ENCODE measurements at regions not wholly inside any gene's neighbourhood (a gene's known extent, or its start where the extent isn't known, plus 50 kb on each side); places are given as distances from the start of the nearest gene placed in this dataset.

DNA sequence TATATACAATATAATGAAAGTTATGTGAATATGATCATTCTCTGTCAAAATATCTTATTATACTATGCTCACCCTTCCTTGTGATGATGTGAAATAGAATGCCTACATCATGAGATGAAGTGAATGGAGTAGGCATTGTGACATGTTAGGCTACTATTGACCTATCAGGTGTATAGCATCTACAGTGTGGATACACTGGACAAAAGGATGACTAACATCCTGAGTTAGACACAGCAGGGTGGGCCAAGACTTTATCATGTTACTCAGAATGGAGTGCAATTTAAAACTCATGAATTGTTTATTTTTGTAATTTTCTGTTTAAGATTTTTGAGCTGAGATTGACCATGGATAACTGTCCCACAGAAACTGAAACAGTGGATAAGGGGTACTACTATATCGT, 53.4 kb upstream of the NAV3 start:
- H3K4me3 ChIP-seq (ENCODE audit: low read depth, low read length) = no peak overlapping the region

DNA sequence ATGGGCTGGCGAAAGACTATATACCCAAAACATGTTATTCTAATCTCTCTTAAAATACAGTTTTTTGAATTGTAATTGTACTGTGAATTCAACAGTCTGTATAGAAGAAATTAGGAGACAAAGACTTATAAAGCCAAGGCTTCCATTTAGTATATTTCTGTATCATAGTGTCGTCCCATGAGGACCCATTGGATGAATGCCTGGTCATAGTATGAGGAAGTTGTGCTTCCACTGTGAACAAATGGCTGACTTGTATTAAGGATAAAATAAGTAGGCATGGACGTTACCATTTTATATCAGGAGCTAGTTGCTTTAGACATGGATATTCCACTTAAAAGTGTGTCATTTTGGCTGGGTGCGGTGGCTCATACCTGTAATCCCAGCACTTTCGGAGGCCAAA, 55.9 kb upstream of the NAV3 start:
- no peak overlapping the region for H3K4me3 ChIP-seq (ENCODE audit: low read depth, low read length)

DNA sequence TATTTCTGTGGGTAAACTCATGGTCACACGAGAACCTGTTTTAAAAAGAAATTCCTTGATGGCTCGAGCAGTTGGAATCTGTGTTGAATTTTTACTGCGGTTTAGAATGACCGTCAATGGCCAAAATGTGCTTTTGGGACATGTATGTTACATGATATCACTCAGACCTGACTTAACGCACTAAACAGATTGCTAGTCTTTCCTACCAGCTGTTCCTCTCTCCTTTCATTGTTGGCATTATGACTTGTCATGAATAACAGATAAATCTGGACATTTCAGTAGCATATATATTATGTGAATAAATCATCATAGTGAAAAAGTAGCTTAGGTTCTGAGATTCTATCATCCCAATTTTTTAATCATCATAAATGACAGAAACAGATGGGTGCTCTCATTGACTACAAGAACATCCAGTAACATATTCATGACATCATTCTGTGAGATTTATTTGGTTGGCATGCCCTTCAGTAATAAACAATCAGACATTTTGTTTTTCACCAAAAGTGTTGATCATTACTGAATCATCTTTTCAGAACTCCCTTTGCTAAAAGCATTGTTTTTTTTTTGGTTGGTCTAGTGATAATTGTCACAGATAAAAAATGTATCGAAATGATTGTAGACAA, 57.9 kb upstream of the NAV3 start:
- no peak overlapping the region for H3K4me3 ChIP-seq (ENCODE audit: low read depth, low read length)

DNA sequence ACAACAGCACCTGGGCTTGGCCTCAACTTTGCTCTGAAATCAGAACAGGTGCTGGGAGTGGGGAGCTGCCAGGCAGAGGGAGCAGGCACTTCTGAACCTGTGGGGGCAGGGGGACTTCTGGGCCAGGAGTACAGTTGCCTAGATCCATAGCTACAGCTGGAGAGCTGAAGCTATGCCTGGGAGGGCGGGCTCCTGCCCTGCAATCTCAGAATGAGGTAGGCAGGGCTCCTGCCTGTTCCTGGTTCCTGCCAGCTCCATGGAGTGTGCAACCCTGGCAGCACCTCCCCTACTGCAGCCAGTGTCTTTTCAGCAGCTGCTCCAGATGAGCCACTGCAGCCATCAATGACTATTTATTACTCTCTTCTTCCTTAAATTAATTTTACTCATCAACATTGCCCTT, 62.1 kb upstream of the NAV3 start:
- H3K4me3 ChIP-seq (ENCODE audit: low read depth, low read length) = no peak overlapping the region

DNA sequence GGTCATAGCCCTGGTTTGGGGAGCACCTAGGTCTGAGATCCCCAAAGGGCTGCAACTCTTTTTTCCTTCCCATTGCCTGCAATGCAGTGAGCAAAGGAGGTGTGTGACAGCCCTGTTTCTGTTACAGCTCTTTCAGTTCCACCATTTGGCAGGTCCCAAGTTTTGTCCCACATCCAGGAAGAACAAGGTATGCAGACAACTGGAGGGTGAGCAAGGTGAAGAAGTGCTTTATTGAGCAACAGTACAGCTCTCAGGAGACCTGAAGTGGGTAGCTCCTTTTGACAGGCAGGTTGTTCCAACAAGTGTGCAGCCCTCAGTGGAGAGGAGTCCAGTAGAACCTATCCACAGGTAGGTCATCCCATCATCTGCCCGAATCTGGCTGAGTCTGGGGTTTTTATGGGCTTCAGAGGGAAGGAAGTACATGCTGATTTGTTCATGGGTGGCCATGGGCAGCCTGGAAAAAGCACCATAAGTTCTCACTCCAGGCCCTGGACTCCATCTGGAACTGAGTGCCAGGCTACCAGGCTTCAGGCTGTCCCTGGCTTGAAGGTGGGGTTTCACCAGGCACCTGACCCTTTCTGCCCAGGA, 62.8 kb upstream of the NAV3 start:
- H3K4me3 ChIP-seq (ENCODE audit: low read depth, low read length) = no peak overlapping the region

DNA sequence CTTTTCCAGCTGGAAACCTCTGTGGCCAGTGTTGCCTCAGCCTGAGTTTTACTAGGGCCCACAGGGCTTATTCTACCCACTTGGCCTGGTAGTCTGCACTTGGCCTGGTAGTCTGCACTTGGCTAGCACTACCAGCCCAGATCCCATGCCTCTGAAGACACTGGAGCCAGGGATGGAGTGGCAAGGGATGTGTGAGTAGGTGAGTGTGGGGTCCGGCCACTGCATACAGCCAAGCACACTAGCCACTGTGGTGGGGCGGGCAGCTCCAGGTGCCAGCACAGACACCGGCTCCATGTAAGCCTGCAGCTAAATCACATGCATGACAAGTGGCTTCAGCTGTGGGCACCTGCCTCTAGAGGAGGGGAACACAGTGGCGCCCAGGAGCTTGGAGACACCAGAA, 63.4 kb upstream of the NAV3 start:
- H3K4me3 ChIP-seq (ENCODE audit: low read depth, low read length) = no peak overlapping the region

DNA sequence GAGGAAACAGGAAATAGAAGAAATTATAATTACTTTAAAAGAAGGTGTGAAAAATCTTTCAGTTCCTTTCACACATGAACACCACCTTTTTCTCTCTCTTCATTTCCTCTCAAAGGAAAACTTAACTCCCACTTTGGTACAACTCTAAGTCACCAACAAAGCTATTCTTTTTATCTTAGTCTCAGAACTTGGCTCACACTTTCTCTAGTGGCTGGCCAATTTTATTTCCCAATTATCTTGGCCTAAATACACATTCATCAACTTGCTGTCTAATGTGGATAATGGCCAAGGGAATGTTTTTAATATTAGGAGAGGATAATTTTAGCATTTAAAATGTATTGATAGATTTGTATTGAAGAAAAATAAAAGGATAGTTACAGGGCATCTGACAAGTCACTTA, 64.5 kb upstream of the NAV3 start:
- H3K4me3 ChIP-seq (ENCODE audit: low read depth, low read length) = no peak overlapping the region

DNA sequence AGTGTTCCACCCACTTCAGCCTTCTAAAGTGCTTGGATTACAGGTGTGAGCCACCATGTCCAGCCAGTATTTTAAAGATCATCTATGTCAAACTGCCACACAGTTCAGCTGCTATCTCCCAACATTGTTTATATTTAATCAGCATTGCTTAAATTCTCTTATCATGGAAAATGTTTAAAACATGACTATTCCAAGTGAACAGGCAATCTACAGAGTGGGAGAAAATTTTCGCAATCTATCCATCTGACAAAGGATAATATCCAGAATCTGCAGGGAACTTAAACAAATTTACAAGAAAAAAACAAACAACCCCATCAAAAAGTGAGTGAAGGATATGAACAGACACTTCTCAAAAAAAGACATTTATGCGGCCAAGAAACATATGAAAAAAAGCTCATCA, 69.4 kb upstream of the NAV3 start:
- no peak overlapping the region for H3K4me3 ChIP-seq (ENCODE audit: low read depth, low read length)

DNA sequence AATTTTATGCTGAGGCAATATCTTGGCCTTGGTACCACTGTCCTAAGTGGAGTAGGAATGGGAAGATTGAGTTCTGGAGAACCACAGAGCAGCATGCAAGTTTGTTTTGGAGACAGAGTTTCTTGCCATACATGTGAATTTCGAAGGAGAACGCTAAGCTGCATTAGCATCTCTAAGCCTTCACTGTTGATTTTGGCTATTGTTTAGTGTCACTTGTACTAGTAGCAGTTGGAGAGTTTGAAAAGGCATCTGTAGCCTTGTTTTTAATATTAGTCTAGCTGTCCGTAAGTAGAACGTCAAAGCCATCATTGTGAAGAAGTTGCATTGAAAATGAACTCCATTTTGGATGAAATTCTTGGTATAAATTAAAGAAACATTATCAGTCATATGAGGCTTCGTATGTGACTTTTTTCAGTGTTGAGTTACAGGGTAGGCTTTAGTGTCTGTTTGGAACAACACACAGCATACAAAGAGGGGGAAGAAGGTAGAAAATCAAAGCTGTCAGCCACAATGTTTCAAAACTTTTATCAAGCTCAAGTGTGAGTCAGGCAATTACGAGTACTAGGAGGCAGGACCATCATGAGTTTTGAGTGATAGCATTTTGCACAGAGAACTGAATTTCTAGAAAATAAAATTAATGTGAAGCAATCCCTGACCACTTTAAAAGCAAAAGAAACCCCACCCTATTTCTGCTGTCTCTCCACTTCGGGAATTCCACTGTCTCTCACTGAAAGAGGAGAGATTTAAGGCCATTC, 70.2 kb upstream of the NAV3 start:
- H3K4me3 ChIP-seq (ENCODE audit: low read depth, low read length) = no peak overlapping the region

DNA sequence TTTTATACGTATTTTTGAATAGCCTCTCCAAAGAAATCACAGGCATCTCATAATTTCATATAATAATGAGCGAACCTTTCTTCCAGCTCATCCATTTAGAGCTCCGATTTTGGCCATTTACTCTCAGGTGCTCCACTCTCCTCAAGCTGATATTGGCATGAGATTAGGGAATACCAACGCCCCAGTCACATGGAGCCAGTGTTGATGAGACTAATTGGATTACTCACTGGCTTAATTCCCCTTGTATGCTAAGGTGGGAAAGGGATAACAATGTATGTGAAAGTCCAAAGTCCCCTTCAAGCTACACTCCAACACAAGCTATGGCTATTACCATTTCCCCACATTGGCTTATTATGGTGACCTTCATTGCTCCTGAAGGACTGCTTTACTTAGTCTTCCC, 76.6 kb upstream of the NAV3 start:
- H3K4me3 ChIP-seq (ENCODE audit: low read depth, low read length) = no peak overlapping the region

DNA sequence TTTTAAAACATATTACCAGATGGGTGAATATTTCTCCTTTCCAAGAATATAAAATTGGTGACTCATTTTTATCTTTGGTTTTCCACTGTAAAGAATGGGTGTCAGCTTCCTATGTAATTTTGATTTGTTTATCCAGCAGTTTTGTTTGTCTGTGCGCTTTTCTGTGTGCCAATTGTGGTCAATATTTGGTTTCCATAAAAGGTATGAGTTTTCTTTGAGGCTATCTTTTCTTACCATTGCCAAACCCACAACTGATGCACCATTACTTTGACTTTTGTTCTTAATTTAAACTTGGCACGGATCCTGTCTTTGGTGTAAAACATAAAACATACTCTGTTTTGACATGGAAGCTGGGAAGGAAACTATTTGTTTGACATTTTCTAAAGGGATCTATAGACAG, 78.8 kb upstream of the NAV3 start:
- no peak overlapping the region for H3K4me3 ChIP-seq (ENCODE audit: low read depth, low read length)

DNA sequence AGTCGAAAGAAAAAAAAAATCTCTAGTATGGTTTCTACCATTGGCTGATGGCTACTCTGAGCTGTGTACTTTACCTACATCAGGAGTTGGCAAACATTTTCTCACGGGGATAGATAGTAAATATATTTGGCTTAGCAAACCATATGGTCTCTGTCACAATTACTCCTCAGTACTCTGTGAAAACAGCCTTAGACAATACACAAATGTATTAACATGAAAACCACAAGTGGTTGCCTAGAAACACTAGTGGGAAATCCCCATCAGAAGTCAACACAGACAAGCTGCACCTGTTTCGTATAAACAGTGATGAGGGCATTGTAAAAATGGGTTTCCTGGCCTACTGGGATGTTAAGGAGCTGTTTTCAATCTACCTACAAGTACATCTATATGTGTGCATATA, 84.6 kb upstream of the NAV3 start:
- H3K4me3 ChIP-seq (ENCODE audit: low read depth, low read length) = no peak overlapping the region

DNA sequence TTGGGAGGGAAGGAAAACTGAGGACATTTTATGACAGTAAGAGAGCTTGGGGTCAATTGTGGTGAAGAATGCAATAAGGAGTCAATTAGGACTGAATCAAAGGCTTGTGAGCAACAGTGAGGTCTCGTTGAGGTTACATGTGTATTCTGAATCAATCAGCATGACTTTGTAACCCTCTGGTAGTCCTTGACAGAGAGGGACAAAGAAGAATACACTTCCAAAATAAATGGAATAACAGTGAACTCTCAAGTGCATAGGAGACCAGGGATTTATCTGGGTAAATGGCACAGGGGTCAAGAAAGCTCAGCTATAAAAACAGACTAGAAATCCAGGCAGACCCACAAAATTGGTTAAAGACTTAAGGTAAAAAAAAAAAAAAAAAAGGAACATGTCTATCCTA, 85.1 kb upstream of the NAV3 start:
- H3K4me3 ChIP-seq (ENCODE audit: low read depth, low read length) = no peak overlapping the region

DNA sequence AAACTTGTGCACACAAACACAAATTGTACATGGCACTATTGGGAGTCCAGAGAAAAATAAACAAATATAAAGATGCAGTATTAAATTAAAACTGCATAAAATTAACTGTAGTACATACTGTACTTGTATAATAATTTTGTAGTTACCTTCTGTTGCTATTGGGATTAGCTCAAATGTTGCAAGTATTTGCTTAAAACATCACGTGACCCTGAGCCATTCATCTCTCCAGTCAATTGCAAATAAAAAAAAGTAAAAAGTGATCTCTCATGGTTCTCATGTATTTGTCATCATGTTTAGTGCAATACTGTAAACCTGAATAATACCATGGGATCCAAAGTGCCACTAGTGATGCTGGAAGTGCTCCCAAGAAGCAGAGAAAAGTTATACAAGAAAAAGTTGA, 88.1 kb upstream of the NAV3 start:
- no peak overlapping the region for H3K4me3 ChIP-seq (ENCODE audit: low read depth, low read length)

DNA sequence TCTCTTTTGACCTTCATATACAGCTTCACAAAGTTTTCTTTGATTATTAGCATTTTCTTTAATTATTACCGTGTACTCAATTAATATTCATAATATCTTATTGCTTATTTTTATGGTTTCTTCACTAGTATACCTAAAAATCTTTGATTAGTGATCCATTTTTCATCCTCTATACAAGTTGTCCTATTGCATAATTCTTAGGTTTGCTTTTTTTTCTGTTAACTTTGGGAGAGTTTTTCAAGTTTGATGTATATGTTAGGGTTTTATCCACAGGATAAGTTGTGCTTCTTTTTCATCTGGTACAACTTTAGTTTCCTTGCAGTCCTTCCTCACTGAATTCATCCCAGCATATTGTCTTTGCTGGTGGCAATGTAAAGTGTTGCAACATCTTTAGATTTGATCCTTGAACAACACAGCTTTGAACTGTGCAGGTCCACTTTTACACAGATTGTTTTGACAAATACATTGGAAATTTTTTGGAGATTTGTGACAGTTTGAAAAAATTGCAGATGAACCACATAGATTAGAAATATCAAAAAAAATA, 88.6 kb upstream of the NAV3 start:
- H3K4me3 ChIP-seq (ENCODE audit: low read depth, low read length) = no peak overlapping the region

DNA sequence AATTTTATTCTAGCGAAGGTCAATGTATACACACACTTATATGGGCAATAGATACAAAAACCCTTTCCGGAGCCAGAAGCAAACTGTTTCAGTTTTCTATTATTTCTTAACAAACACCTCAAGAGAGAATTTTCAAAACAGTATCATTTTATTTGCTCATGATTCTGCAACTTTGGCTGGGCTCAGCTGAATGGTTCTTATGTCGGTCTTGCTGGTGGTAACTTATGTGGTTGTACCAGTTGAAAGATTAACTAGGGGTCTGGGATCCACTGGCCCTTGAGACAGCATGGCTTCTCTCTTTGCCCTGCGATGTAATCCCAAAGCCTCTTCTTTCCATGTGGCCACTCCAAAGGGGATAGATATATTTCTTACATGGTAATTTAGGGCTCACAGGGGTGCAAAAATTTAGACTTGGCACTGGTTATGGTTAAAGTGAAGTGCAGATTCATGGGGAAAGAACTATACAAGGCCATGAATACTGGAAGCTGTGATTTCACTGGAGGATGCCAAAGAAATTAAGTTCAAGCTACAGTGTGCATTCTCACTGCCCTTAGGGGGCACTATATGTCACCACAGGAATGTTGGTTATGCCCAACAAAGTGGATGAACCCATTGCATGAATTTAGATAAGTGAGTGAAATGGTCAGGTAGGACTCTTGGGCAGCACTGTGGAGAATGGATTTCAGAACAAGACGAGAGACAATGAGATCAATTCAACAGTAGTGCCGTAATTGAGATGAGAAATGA, 94.3 kb upstream of the NAV3 start:
- no peak overlapping the region for H3K4me3 ChIP-seq (ENCODE audit: low read depth, low read length)

DNA sequence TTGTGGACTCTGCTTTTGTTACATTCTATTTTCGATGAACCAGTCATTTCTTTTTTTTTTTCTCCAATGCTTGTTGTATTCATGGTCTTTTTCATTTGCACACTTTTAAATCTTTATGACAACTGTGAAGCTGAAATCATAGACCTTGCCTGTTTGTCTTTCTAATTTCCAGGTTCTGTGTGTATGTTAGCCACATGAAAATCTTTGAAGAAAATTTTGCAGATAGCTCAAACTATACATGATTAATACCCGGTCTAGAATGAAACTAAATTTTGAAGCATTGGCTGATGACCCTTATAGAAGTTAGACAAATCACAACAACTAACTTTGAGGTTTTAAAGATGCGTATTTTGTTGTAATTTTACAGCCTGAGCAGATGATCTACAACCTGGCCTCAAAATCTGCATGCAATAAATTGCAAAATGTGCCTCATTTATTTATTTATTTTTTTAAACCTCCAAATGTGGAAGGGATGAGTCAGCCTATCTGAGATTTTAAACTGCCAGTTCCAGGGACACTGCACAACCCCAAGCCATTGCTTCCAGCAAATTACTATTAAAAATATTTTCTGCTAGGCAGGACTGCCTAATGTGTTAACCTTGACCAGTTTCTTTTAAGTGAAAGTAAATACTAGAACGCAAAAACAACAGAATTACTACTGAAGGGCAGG, 96.3 kb upstream of the NAV3 start:
- no peak overlapping the region for H3K4me3 ChIP-seq (ENCODE audit: low read depth, low read length)

DNA sequence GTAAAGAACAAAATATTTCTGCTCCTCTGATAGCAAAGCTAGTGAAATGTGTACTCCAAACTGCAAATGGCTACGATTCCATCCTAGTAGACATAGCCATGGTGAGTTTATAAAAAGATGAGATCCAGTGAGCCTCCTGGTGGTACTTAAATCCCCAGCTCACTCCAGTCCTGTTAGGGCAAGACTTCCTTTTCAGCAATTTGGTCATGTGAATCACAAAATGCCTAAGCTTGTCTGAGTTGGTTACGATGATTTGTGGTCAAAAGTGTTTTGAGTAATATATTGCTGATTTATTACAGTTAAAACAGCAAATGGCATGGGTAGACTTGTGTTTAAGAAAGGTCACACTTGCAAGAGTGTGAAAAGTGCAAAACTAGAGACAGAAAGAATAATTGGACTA, 102.7 kb upstream of the NAV3 start:
- no peak overlapping the region for H3K4me3 ChIP-seq (ENCODE audit: low read depth, low read length)

DNA sequence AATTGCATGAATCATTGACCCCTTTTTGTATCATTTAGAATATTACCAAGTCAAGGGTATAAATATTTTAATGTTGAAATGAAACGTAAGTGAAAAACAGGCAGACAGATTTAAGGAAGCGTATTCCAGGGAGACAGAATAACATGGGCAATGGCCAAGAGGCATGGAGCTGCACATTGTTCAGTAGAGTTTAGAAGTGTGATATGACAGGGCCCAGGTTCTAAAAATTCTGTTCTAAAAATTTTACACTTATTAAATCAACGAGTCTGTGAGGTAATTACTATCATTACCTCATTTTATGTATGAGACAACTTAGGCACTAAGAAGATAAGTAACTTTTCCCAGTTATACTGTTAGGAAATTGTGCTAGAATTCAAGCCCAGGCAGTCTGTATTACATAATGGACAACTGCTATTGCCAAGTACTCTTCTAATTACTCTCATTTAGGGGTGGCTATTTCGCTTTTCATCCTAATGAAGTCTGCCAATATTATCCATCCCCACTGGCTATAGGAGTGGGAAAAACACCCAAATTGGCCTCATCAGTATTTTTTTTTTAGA, 103.2 kb upstream of the NAV3 start:
- H3K4me3 ChIP-seq (ENCODE audit: low read depth, low read length) = no peak overlapping the region

DNA sequence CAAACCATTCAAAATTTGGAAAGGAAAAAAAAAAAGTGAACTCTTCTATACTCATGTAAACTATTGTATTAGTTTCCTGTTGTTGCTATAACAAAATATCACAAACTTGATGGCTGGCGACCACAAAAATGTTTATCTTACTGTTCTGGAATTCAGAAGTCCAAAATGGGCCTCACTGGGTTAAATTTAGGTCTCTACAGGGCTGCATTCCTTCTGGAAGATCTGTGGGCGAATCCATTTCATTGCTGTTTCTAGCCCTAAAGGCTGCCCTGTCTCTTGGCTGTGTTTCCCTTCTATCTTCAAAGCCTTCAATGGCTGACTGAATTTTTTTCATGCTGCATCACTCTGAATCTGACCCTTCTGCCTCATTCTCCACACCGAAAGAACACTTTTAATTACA, 105.1 kb upstream of the NAV3 start:
- H3K4me3 ChIP-seq (ENCODE audit: low read depth, low read length) = no peak overlapping the region

All from iPS-11a (cell line).